GM23338 (cell line): ENCODE measurements at regions not wholly inside any gene's neighbourhood (a gene's known extent, or its start where the extent isn't known, plus 50 kb on each side); places are given as distances from the start of the nearest gene placed in this dataset.

Experiments used
- ATAC-seq: fragments of 200-7000 bp; cut with Tn5 transposase; 3 replicates; pipeline ENCODE4 v1.9.1; 2020
- DNase-seq: peaks from one replicate; pipeline ENCODE4 v3.0.0-alpha.2; 2015; ENCODE audit warnings: low spot score
- H2AFZ ChIP-seq: fragments of 200-600 bp; sonication (generic); 2 replicates; pipeline ENCODE4 v1.8.0; 2016; ENCODE audit warnings: antibody characterized with exemption, mild to moderate bottlenecking, moderate library complexity
- H3F3A ChIP-seq: fragments of 200-600 bp; sonication (generic); replicated peaks from 2 replicates; pipeline ENCODE4 v1.8.0; 2017; ENCODE audit warnings: antibody characterized with exemption, mixed run types, low read depth
- H3K27ac ChIP-seq: fragments of 200-600 bp; sonication (generic); 2 replicates; pipeline ENCODE4 v1.6.1; 2016; ENCODE audit warnings: low read depth
- H3K27me3 ChIP-seq: fragments of 200-600 bp; sonication (generic); 2 replicates; pipeline ENCODE4 v1.8.0; 2016; ENCODE audit warnings: mild to moderate bottlenecking, mixed run types, moderate library complexity; ENCODE audit not compliant: insufficient read depth
- H3K36me3 ChIP-seq: fragments of 200-600 bp; sonication (generic); 2 replicates; pipeline ENCODE4 v1.8.0; 2016; ENCODE audit warnings: mild to moderate bottlenecking; ENCODE audit not compliant: insufficient read depth
- H3K4me1 ChIP-seq: fragments of 200-600 bp; sonication (generic); 2 replicates; pipeline ENCODE4 v1.8.0; 2016; ENCODE audit warnings: mild to moderate bottlenecking, moderate library complexity; ENCODE audit not compliant: insufficient read depth
- H3K4me2 ChIP-seq: fragments of 200-600 bp; sonication (generic); 2 replicates; pipeline ENCODE4 v1.7.1; 2017; ENCODE audit warnings: mixed run types
- H3K4me3 ChIP-seq: fragments of 200-600 bp; sonication (generic); 2 replicates; pipeline ENCODE4 v1.6.1; 2016; ENCODE audit warnings: mixed run types
- H3K79me2 ChIP-seq: fragments of 200-600 bp; sonication (generic); replicated peaks from 2 replicates; pipeline ENCODE4 v1.8.0; 2017; ENCODE audit warnings: mild to moderate bottlenecking; ENCODE audit not compliant: insufficient read depth
- H3K9me2 ChIP-seq: fragments of 200-600 bp; sonication (generic); 2 replicates; pipeline ENCODE4 v1.8.0; 2017; ENCODE audit not compliant: insufficient read depth
- H4K20me1 ChIP-seq: fragments of 200-600 bp; sonication (generic); replicated peaks from 2 replicates; pipeline ENCODE4 v1.8.0; 2017; ENCODE audit warnings: mild to moderate bottlenecking; ENCODE audit not compliant: insufficient read depth
- H3K27ac Mint-ChIP-seq: 2 replicates; pipeline ENCODE4 v1.8.0; 2020; ENCODE audit warnings: inconsistent platforms, mild to moderate bottlenecking, moderate library complexity, mixed read lengths
- H3K27me3 Mint-ChIP-seq: 3 replicates; pipeline ENCODE4 v1.8.0; 2022; ENCODE audit warnings: low read depth, mild to moderate bottlenecking, moderate library complexity, mixed read lengths, inconsistent platforms; ENCODE audit not compliant: insufficient read depth, poor library complexity
- H3K36me3 Mint-ChIP-seq: 3 replicates; pipeline ENCODE4 v1.8.0; 2021; ENCODE audit warnings: low read depth, mild to moderate bottlenecking, inconsistent platforms, moderate library complexity, mixed read lengths
- H3K4me1 Mint-ChIP-seq: 3 replicates; pipeline ENCODE4 v1.8.0; 2020; ENCODE audit warnings: mild to moderate bottlenecking, inconsistent platforms, mixed read lengths
- H3K4me3 Mint-ChIP-seq: 3 replicates; pipeline ENCODE4 v1.8.0; 2021; ENCODE audit warnings: moderate library complexity, mild to moderate bottlenecking, inconsistent platforms, mixed read lengths
- H3K9me3 Mint-ChIP-seq: 3 replicates; pipeline ENCODE4 v1.8.0; 2020; ENCODE audit warnings: moderate library complexity, mild to moderate bottlenecking, inconsistent platforms, mixed read lengths
- EZH2 ChIP-seq: fragments of 200-600 bp; sonication (generic); IDR thresholded peaks from one replicate; pipeline ENCODE4 v1.8.0; 2017; ENCODE audit warnings: antibody characterized with exemption, mild to moderate bottlenecking, low read depth; ENCODE audit not compliant: unreplicated experiment
- JUNB ChIP-seq: IDR thresholded peaks from one replicate; pipeline ENCODE4 v1.6.1; 2016; ENCODE audit warnings: antibody characterized with exemption; ENCODE audit not compliant: unreplicated experiment
- POLR2AphosphoS5 ChIP-seq: IDR thresholded peaks from 2 replicates; pipeline ENCODE4 v1.6.1; 2016; ENCODE audit warnings: antibody characterized with exemption, low read depth
- ZNF114 ChIP-seq: fragments of 250-450 bp; sonication (Bioruptor Pico); IDR thresholded peaks from 2 replicates; pipeline ENCODE4 v1.5.0; 2020; ENCODE audit warnings: mild to moderate bottlenecking, moderate library complexity
- TF ChIP-seq, protein P1 (sequence below): fragments of 250-450 bp; sonication (Bioruptor Pico); IDR thresholded peaks from 2 replicates; pipeline ENCODE4 v1.5.0; 2020; ENCODE audit warnings: mild to moderate bottlenecking, moderate library complexity
- TF ChIP-seq, protein P2 (sequence below), 2 experiments: fragments of 200-600 bp in 1 of 2; sonication (generic) in 1 of 2; conservative IDR thresholded peaks; 2 replicates each; pipeline versions ENCODE4 v1.5.1 to v1.6.1; 2016 to 2017; ENCODE audit warnings: antibody characterized with exemption in 2 of 2, low read depth in 2 of 2, mild to moderate bottlenecking in 2 of 2, moderate library complexity in 1 of 2

DNA sequence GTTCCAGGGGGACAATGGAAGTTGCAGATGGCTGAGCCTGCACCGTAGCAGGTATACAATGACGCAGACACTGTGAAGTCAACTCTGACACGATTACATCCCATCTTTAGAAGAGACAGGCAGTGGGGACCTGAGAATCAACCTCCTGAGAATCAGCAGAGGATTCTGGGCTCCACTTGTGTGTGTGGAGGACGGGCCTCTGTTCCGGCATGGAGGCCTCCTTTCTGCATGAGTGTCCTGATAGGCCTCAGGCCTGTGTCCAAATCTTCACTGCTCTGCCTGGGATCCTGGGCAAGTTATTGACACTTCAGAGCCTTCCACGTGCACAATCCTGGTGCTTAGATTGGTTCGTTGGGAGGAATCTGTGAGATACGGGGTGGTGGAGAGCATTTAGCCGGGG is 151.2 kb upstream of the COL5A1 start (continued):
- TF ChIP-seq, protein P1, sequence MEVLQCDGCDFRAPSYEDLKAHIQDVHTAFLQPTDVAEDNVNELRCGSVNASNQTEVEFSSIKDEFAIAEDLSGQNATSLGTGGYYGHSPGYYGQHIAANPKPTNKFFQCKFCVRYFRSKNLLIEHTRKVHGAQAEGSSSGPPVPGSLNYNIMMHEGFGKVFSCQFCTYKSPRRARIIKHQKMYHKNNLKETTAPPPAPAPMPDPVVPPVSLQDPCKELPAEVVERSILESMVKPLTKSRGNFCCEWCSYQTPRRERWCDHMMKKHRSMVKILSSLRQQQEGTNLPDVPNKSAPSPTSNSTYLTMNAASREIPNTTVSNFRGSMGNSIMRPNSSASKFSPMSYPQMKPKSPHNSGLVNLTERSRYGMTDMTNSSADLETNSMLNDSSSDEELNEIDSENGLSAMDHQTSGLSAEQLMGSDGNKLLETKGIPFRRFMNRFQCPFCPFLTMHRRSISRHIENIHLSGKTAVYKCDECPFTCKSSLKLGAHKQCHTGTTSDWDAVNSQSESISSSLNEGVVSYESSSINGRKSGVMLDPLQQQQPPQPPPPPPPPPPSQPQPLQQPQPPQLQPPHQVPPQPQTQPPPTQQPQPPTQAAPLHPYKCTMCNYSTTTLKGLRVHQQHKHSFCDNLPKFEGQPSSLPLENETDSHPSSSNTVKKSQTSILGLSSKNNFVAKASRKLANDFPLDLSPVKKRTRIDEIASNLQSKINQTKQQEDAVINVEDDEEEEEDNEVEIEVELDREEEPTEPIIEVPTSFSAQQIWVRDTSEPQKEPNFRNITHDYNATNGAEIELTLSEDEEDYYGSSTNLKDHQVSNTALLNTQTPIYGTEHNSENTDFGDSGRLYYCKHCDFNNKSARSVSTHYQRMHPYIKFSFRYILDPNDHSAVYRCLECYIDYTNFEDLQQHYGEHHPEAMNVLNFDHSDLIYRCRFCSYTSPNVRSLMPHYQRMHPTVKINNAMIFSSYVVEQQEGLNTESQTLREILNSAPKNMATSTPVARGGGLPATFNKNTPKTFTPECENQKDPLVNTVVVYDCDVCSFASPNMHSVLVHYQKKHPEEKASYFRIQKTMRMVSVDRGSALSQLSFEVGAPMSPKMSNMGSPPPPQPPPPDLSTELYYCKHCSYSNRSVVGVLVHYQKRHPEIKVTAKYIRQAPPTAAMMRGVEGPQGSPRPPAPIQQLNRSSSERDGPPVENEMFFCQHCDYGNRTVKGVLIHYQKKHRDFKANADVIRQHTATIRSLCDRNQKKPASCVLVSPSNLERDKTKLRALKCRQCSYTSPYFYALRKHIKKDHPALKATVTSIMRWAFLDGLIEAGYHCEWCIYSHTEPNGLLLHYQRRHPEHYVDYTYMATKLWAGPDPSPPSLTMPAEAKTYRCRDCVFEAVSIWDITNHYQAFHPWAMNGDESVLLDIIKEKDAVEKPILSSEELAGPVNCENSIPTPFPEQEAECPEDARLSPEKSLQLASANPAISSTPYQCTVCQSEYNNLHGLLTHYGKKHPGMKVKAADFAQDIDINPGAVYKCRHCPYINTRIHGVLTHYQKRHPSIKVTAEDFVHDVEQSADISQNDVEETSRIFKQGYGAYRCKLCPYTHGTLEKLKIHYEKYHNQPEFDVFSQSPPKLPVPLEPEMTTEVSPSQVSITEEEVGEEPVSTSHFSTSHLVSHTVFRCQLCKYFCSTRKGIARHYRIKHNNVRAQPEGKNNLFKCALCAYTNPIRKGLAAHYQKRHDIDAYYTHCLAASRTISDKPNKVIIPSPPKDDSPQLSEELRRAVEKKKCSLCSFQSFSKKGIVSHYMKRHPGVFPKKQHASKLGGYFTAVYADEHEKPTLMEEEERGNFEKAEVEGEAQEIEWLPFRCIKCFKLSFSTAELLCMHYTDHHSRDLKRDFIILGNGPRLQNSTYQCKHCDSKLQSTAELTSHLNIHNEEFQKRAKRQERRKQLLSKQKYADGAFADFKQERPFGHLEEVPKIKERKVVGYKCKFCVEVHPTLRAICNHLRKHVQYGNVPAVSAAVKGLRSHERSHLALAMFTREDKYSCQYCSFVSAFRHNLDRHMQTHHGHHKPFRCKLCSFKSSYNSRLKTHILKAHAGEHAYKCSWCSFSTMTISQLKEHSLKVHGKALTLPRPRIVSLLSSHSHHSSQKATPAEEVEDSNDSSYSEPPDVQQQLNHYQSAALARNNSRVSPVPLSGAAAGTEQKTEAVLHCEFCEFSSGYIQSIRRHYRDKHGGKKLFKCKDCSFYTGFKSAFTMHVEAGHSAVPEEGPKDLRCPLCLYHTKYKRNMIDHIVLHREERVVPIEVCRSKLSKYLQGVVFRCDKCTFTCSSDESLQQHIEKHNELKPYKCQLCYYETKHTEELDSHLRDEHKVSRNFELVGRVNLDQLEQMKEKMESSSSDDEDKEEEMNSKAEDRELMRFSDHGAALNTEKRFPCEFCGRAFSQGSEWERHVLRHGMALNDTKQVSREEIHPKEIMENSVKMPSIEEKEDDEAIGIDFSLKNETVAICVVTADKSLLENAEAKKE (CRISPR knock-in tag): no peak
- TF ChIP-seq, protein P2, sequence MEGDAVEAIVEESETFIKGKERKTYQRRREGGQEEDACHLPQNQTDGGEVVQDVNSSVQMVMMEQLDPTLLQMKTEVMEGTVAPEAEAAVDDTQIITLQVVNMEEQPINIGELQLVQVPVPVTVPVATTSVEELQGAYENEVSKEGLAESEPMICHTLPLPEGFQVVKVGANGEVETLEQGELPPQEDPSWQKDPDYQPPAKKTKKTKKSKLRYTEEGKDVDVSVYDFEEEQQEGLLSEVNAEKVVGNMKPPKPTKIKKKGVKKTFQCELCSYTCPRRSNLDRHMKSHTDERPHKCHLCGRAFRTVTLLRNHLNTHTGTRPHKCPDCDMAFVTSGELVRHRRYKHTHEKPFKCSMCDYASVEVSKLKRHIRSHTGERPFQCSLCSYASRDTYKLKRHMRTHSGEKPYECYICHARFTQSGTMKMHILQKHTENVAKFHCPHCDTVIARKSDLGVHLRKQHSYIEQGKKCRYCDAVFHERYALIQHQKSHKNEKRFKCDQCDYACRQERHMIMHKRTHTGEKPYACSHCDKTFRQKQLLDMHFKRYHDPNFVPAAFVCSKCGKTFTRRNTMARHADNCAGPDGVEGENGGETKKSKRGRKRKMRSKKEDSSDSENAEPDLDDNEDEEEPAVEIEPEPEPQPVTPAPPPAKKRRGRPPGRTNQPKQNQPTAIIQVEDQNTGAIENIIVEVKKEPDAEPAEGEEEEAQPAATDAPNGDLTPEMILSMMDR (conservative IDR thresholded peaks at IDR 0.05; ENCODE audit: low read depth in 2 of 2): no peak

DNA sequence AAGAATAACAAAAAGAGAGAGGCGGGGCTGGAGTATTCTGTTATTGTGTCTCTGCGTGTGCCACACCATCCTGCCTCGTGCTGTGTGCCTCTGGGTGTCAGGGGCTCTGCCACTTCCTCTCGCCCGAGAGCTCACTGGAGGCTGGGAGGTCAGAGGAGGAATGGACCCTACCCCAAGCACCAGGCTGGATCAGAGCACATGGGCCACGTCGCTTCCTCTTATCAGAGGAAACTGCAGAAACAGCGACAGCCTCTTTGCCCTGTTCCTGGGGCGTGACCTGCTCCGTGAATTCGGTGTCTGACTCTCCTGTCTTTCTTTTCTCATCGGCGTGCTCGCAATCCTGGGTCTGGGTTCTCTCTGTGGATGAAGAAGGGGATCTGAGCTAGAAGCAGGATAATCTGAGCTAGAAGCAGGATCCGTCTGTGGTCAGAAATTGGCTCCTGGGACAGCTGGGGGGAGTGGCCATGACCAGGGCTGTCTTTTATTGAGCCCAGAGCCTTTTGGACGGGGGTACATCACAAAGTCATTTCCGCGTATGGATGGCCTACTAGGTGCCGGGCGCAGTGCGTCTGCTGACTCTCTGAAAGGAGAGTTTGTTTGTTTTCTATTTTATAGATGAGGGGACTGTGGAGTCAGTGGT is 150.3 kb upstream of the COL5A1 start:
- H3K4me3 Mint-ChIP-seq: no peak overlapping the region
- no peaks in the 10 kb centered on the region for H3K9me3 Mint-ChIP-seq
- H3K79me2 ChIP-seq: no peaks in the 10 kb centered on the region
- no peaks in the 10 kb centered on the region for H3F3A ChIP-seq
- H2AFZ ChIP-seq: no peak overlapping the region
- ATAC-seq: no peak
- no peak overlapping the region for H3K27ac ChIP-seq
- no peak for DNase-seq
- no peak overlapping the region for H3K4me3 ChIP-seq
- no peak for TF ChIP-seq EZH2
- TF ChIP-seq JUNB: no peak
- no peak for TF ChIP-seq POLR2AphosphoS5
- no peak for TF ChIP-seq ZNF114 (CRISPR knock-in tag)
- no peaks in the 10 kb centered on the region for H3K9me2 ChIP-seq
- no peaks in the 10 kb centered on the region for H4K20me1 ChIP-seq
- no peaks in the 10 kb centered on the region; the same call in 2 of the 3 replicates for H3K36me3 Mint-ChIP-seq
- H3K27me3 ChIP-seq: no peaks in the 10 kb centered on the region
- H3K4me2 ChIP-seq: no peak overlapping the region
- no peaks in the 10 kb centered on the region for H3K4me1 ChIP-seq
- peaks cover 3% of the 10 kb centered on the region for H3K27me3 Mint-ChIP-seq
- peaks cover 8% of the 10 kb centered on the region for H3K4me1 Mint-ChIP-seq
- H3K27ac Mint-ChIP-seq: no peak overlapping the region
- H3K36me3 ChIP-seq: no peaks in the 10 kb centered on the region
